Stimulated activated CD4-positive, alpha-beta T cell treated with anti-CD3 and anti-CD28 coated beads, TNF-alpha, amount 100 ng/mL, for 48 hours (primary cell): ENCODE measurements at regions not wholly inside any gene's neighbourhood (a gene's known extent, or its start where the extent isn't known, plus 50 kb on each side); places are given as distances from the start of the nearest gene placed in this dataset.

Experiments used
- DNase-seq, 3 donors: peaks; one replicate each; pipeline ENCODE4 v3.0.0-alpha.2; 2020; ENCODE audit warnings: low read depth in 3 of 3

DNA sequence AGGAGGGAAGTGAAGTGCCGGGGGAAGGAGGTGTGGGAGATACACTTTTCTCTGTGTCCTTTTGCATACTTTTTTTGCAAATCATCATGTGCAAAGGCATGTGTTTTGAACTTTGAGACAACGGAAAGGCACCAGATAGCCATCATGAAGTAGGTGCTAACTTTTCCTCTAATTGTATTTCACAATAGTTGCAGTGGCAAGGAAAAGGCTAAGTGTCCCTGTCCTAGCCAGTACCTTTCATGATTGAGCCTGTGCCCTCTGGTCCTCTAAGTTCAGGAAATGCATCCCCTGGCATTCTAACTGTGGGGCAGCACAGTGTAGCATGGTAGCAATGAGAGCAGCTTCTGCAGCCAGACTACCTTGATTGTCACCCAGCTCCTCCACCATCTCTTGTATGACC lies 186.2 kb downstream of the ADSS2 start:
- DNase-seq = no peak

DNA sequence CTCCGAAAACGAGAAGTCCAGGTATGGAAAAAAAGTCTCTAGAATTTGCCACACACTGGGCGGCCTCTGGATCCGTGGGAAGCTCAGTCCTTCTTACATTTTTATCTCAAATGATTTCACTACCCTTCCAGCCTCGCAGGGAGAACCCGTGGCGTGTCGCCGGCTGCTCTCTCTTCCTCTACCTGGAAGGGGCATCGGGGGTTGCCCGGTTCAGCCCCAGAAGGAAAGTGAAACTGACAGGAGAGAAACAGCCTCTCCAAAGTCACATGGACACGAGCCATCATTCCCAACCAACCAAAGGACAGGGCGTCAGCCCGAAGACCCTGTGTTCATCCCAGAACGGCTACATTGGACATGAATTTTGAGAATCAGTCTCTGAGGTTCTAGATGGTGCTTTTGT lies 182.5 kb downstream of the ADSS2 start:
- DNase-seq = no peak

DNA sequence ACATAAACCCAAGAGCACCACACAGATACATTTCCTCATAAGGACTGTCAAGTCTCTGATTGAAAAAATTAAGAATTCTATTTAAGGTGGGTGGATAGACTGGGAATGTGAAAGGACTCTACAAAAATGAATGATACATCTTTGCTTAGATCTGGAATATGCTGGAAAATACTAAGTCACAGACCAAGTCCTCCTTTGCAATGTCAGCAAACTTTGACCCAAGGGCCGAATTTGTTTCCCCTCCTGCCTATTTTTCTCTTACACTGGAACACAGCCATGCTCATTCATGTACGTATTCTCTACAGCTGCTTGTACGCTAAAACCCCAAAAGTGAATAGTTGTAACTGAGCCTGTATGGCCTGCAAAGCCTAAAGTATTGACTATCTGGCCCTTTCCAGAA lies 180.7 kb downstream of the ADSS2 start:
- DNase-seq = no peak

DNA sequence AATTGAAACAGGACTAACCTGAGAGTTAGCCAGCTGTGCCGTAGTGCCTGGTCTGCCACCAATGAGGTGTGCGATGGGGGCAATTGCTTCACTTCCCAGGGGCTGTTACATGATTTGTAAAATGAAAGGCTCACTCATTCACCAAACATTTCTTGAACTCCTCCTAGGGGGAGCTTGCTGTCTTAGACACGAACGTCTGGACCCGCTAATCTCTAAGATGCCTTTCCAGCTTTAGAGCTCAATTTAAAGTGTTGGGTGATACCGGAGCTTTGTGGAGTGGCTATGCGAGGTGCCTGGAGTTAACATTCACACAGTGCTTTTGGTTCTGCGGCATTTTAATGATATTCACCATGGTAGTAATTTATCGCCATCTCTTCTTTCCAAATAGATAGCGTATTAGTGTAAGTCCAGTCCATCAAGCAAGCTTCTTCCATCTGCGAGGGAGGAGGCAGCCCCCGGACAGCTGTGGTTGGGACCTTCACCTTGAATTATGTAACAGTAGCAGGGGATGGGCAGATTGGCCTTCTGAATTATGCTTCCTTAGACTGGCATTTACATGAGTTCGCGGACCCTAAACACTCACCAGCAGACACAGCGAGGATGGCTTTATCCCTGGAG lies 179.9 kb downstream of the ADSS2 start:
- DNase-seq = no peak

DNA sequence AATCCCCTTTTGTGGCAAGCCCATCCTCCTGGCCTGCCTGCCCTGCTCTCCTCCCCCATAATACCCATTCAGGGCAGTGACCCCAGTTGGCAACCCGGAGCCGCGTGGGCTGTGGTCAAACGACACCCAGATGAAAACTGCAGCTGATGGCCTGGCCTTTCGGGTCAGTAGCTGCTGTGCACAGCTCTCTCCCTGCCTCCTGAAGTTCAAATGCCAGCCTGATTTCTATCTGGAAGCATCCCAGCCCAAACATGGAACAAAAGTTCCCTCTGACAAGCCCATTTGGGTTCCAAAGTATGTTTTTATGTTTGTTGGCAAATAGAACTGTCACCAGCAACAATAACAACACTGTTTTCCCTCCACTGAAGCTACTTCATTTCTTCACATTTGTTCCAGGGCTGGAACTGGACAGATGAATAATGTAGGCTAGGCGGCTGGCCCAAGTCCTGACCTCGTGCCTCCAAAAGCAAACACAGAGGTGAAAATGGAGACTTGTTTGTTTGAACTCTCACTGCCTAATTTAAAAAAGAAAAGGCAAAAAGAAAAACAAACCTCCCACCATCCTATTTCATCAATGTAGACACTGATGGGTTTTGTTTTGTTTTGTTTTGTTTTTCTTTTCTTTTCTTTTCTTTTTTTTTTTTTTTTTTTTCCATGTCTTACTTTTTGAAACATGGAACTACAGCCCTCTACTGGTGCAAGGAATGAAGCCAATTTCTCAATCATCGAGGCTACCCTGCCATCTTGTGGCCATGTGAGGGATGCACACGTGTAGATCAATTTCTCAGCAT lies 179.0 kb downstream of the ADSS2 start:
- peak; percentile 50 to 53 (median 52) for DNase-seq

DNA sequence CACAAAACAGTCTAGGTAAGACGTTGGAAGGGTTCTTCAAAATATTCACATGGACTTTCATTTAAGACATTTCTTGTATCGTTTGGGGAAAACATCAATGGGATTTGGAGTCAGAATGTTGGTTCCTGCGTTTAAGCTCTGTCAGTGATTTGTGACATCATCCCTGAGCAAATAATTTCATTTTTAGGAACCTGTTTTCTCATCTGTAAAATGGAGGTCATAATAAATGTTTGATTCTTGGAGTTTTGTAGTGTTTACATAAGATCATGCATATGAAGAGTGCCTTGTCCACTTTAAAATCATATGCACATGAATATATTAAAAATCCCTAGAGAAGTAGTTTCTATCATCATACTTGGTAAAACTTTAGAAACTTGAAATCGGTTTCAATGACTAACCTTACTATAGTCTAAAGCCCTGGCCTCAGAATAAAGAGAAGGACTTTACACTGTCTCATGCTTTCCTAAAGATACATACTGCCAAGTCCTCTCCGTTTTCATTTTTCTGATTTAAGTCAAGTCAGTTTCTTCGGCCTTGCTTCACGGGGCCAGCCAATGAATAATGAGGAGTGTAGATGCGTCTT lies 178.4 kb downstream of the ADSS2 start:
- DNase-seq = no peak

DNA sequence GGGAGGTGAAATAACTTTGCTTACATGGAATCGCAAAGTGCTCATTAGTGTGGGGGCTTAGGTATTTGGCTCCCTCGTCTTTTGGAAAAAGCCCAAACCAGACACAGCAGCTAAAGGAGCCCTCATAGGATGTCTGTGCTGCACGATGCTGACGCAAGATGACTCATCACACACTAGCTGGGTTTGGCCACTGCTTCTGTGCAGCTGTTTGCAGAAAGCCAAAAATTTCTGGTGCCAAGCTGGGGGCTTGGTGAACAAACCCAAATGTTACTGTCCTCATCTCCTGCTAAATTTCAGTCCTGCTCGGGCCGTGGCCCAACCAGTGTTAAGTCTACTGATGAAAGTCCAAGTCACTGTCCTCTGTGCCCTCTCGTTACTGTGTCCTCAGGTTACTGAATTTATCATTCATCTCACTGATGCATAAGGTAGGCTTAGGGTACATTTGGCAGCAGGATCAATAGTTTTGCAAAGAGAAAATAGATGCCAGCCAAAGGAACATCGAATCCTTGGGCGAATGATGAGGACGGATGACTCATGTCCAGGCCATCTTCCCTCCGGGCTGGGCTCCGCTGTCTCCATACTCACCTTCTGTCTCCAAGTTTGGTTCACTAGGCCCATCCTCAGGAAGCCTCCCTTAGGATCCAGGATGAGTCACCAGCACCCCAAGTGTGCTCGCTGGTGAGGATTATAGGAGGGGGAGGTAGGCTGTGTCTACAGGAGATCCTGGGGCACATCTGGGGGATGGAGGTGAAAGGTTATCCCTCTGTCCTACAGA lies 177.7 kb downstream of the ADSS2 start:
- DNase-seq = no peak

DNA sequence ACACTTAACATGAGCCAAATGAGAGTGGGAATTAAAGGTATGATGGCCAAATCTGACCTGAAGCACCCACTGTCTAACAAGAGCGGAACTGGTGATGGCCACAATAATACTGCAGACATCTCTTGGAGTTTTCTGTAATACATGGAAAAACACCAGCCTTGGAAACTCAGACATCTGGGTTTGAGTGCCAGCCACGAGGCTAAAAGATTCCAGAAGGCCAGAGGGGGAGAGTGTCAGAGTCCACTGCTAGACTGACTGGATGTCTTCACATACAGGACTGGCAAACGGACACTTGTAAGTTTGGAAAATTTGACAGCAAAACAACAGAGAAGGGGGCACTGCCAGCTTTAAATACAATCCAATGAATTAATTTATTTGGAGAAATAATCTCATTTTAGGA lies 175.1 kb downstream of the ADSS2 start:
- DNase-seq = no peak

DNA sequence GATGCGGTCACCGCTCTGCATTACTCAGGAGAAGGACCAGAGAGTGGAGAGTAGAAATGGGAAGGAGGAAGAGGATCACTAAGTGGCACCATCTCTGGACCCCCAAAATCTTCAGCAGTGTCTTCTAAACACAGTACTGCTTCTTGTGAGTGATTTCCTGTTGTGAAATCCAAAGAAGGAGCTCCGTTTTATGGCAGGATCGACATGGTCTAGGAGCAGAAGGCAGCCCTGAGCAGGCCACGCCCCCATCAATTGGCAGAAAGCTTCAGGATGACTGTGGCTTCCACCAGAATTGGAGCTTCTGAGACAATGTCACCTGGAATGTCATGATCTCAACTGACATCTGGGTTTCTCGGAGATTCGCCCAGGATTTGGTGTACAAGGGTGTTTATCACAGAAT lies 171.5 kb downstream of the ADSS2 start:
- no peak for DNase-seq

DNA sequence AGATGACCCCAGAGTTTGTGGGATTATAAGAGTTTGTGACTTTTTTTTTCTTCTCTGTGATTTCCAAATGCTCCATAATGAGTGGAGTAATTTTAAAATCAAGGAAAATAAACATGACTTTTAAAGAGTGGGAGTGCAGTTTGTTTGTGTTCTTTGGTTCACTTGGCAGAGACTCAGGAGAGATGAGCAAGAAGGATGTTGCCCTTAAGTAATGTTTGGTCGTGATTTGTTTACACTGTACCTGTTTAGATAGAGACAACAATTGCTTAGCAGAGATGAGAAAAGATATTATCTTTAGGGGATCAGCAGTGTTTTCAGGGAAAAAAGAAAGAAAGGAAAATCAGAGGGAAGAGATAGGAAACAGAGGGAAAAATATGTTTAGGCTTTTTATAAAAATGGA lies 170.8 kb downstream of the ADSS2 start:
- DNase-seq = no peak

DNA sequence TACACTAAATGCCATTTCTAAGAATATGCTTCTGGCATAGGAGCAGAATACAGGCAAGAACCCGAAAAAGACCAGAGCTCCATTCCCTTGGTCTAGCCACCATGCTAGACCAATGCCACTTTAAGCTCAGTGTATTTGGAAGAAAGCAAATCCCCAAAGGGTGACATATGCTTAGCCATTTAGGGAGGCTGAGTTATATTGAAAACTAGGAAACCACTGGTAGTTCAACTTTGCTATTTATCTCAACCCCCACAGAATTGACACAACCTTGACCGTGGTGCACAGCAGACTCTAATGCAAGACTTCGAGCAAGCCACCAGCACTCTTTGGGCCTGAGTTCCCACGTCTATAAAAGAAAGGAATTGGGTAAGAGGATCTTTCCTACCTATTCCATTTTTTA lies 167.9 kb downstream of the ADSS2 start:
- no peak for DNase-seq

DNA sequence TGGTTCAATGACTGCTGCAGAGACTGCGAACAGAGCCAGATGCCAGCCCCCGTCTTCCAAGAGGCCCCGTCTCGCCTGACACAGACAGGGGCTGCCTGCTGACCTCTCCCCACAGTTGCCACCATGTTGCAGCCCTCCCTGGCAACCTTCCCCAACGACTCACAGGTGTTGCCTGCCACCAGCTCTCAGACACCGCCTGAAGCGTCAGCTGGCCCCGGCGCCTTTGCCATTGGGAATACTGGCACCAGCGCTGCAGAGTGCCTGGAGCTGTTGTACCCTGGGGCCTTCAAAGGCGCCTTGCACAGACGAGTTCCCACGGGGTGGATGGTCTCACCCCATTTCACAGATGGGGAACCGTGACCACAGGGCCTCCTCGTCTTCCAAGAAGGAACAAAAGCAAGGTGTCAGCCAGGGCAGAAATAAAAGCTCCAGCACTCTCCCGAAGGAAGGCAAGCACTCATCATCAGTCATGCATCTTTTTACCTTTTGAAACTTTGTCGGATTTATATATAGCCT lies 167.0 kb downstream of the ADSS2 start:
- no peak for DNase-seq

DNA sequence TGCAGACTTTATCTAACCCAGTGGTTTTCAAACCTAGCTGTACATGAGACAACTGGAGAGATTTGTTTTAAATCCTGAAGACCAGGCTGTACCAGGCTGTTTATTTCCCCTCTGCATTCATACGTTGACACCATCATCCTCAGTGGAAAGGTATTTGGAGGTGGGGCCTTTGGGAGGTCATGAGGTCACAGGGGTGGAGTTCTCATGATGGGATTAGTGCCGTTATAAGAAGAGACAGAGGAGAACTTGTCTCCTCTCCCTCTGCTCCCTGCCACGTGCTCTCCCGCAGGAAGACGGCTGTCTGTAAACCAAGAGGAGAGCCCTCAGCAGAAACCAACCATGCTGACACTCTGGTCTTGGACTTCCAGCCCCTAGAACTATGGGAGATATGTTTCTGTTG lies 165.4 kb downstream of the ADSS2 start:
- no peak for DNase-seq

DNA sequence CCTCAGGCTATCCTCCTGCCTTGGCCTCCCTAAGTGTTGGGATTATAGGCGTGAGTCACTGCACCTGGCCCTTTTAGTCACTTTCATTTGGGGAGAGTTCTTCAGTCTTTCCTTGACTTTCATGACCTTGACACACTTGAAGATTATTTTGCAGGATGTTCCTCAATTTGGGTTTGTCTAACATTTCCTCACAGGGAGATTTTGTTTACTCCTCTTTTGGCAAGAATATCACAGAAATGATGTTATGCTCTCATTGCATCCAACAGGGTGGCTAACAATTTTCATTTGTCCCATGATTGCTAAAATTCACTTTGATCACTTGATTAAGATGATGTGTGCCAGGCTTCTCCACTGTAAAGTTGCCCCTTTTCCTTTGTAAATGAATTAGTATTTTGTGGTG lies 164.0 kb downstream of the ADSS2 start:
- no peak for DNase-seq

DNA sequence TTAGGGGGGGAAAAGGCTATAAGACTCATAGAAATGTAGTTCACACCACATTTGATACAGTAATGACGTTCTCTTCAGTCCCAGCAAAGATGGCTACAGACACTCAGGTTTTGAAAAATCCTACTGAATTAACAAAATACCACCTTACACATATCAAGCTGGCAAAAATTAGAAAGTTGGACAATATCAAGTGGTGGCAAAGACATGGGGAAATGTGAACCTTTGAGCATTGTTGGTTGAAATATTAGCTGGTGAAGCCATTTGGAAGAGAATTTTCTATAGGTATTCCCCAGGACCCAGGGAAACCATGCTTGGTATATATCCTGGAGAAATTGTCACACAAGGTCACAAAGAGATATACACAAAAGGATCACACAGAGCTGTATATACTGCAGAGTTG lies 163.0 kb downstream of the ADSS2 start:
- DNase-seq = no peak

DNA sequence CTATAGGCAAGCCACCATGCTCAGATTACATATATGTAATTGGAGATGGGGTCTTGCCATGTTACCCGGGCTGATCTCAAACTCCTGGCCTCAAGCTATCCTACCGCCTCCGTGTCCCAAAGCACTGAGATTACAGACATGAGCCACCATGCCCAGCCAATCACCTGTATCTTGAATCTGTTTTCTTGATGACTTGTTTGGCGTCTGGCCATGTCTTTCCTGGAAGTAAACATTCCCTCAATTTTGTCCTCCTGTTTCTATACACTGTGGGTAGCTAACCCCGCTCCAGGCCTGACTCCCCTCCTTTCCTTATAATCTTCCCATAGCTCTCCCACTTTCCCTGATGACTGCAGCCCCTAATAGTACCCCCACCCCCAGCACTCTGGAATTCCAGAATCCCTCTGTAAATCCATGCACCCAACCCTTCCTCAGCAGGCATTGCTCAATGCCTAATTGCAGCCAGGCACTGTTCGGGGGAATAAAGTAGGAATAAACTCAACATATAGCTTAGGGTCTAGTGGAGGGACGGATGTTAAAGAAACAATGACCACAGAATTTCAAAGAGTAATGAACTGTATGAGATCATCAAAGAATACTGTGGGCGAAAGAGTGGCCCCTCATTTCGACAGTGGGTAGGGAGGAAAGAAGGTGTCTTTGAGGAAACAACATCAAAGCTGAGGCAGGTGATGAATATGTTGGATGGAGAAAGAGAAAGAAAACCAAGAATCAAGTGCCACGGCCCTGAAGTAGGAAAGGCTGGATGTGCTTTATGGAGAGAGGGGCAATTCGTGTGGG lies 161.5 kb downstream of the ADSS2 start:
- no peak for DNase-seq

DNA sequence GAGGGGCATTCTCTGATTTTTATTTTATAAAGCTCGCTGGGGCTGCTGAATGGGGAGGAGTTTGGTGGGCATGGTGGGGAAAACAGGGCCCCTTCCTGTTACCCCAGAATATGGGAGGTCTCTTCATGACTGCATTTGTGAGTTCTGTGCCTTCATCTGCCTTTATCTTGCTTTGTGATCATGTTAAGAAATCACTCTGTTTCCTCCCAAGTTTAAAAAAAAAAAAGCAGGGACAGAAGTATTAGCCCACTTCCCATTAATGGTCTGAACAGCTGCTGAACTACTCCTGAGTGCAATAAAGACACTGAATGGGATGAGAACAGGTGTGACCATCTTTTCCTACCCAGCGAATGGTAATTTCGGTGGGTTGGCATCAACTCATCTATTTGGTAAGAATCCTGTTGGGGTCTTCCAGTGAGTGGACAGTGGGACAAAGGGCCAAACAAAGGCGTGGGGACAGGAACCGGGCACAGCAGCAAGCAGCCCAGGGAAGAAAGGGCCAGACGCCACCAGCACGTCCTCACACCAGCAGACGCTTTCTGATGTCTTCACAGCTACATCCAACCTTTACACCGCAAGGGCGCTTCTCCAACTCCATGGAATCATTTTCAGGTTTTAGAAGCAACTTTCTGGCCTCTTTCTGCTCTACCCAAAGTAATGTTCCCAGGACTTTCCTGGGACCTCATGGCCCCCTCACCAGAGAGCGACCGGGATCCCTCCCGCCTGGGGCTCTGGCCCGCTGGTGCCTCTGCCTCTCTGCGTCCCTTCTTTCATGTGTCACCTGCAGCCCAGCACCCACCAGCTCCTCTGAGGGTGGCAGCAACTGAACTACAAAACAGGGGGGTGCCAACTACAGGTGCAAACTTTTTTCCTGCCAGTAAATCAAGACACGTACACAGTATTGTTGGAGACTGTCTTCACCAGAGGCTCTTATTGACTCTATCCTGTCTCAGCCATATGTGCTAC lies 160.2 kb downstream of the ADSS2 start:
- DNase-seq = no peak

DNA sequence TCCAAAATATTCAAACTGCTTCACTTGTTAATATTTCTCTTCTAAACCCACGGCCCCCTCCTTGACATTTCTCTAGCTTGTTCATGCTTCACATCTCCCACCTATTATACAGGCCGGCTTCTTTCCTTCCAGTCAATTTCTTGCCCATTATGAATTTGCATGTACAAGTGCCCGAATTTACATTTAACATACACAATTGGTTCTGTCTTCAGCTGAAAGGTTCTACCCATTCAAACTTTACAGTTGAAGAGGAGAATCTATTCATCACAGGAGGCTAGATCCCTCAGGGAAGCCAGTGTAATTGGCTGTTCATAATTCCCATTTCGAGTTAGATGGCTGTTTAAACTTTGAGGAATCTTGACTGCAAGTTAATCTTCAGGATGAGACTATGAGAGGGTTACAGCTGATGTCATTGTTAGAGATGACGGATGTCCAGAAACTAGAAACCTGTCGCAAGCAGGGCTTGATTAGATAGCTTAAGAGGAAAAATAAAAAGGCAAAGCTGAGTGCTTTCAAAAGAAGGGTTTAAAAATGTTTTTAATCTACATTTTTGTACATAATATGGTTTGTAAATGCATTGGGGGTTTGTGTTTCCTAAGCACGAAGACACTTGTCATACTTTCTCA lies 157.0 kb downstream of the ADSS2 start:
- DNase-seq = no peak

DNA sequence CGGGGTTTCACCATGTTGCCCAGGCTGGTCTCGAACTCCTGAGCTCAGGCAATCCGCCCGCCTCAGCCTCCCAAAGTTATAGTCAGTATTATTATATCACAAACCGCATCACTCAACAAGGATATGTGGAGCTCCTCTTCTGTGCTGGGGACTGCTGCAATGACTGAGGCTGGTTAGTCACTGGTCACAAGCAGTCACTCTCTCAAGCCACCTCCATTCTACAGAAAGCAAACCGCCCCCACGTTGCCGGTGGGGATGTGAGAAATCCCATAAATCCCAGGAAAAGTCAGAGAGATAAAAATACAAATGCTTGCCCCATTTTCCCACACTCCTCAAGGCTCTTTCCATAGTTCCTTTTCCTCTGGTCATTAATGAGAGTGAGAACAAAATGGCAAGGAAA lies 155.7 kb downstream of the ADSS2 start:
- no peak for DNase-seq

DNA sequence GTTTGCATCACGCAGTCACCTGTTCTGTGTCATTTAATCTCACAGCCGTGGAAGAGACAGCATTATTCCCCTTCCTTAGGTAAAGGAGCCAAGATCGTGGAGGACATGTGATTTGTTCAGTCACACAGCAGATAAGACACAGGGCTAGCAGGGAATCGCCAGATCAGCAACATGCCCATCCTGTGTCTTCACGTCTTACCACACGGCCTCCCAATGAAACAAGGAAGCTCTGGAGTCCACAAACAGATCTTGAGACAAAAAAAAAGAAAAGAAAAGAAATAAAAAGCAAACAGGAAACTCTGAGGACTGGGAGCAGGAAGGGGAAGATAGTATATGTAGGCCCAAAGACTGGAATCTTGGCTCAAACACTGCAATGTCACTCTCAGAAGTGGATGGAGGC lies 155.3 kb downstream of the ADSS2 start:
- DNase-seq = no peak
